H1 (cell line): ENCODE measurements at regions not wholly inside any gene's neighbourhood (a gene's known extent, or its start where the extent isn't known, plus 50 kb on each side); places are given as distances from the start of the nearest gene placed in this dataset.

Experiments
- EP300 ChIP-seq, 2 experiments: IDR thresholded peaks; 1 replicate in 1 of 2; 2 replicates in 1 of 2; pipeline ENCODE4 v1.6.1; 2011 to 2012; ENCODE audit warnings: low read depth in 2 of 2, low read length in 2 of 2, mild to moderate bottlenecking in 2 of 2, borderline replicate concordance in 1 of 2, inconsistent platforms in 1 of 2, moderate library complexity in 1 of 2
- JUN ChIP-seq: IDR thresholded peaks from 2 replicates; pipeline ENCODE4 v1.6.1; 2011; ENCODE audit warnings: low read depth, mild to moderate bottlenecking, improper control_type of control experiment, low read length
- YY1 ChIP-seq: IDR thresholded peaks from 2 replicates; pipeline ENCODE4 v1.6.1; 2011; ENCODE audit warnings: low read depth, mild to moderate bottlenecking, low read length
- TF ChIP-seq, protein P1 (sequence below): fragments of 300-600 bp; sonication (generic); IDR thresholded peaks from 2 replicates; pipeline ENCODE4 v1.7.1; 2012; ENCODE audit warnings: low read length, moderate library complexity, mild to moderate bottlenecking, inconsistent platforms; ENCODE audit not compliant: insufficient replicate concordance
- TF ChIP-seq, protein P2 (sequence below): IDR thresholded peaks from 2 replicates; pipeline ENCODE4 v1.6.1; 2011; ENCODE audit warnings: low read length, improper control_type of control experiment

DNA sequence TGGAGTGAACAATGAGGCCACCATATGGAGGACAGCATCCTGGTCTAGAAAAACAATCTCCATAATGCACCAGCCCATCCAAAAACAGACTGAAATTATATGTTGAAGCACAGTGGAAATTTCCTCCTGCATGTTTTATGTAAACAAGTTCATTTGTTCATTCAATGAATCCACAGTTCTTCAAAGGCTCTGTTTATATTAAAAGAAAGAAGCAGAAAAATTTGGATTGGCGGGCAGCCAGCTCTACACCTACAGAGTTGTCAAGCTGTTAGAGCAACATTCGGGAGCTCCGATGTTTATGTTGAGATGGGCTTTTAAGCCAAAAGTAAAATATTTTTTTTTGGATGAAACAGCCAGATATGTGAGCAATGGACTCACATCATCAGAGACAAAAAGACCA lies 395.3 kb upstream of the SULF2 start (continued):
- TF ChIP-seq, protein P1, sequence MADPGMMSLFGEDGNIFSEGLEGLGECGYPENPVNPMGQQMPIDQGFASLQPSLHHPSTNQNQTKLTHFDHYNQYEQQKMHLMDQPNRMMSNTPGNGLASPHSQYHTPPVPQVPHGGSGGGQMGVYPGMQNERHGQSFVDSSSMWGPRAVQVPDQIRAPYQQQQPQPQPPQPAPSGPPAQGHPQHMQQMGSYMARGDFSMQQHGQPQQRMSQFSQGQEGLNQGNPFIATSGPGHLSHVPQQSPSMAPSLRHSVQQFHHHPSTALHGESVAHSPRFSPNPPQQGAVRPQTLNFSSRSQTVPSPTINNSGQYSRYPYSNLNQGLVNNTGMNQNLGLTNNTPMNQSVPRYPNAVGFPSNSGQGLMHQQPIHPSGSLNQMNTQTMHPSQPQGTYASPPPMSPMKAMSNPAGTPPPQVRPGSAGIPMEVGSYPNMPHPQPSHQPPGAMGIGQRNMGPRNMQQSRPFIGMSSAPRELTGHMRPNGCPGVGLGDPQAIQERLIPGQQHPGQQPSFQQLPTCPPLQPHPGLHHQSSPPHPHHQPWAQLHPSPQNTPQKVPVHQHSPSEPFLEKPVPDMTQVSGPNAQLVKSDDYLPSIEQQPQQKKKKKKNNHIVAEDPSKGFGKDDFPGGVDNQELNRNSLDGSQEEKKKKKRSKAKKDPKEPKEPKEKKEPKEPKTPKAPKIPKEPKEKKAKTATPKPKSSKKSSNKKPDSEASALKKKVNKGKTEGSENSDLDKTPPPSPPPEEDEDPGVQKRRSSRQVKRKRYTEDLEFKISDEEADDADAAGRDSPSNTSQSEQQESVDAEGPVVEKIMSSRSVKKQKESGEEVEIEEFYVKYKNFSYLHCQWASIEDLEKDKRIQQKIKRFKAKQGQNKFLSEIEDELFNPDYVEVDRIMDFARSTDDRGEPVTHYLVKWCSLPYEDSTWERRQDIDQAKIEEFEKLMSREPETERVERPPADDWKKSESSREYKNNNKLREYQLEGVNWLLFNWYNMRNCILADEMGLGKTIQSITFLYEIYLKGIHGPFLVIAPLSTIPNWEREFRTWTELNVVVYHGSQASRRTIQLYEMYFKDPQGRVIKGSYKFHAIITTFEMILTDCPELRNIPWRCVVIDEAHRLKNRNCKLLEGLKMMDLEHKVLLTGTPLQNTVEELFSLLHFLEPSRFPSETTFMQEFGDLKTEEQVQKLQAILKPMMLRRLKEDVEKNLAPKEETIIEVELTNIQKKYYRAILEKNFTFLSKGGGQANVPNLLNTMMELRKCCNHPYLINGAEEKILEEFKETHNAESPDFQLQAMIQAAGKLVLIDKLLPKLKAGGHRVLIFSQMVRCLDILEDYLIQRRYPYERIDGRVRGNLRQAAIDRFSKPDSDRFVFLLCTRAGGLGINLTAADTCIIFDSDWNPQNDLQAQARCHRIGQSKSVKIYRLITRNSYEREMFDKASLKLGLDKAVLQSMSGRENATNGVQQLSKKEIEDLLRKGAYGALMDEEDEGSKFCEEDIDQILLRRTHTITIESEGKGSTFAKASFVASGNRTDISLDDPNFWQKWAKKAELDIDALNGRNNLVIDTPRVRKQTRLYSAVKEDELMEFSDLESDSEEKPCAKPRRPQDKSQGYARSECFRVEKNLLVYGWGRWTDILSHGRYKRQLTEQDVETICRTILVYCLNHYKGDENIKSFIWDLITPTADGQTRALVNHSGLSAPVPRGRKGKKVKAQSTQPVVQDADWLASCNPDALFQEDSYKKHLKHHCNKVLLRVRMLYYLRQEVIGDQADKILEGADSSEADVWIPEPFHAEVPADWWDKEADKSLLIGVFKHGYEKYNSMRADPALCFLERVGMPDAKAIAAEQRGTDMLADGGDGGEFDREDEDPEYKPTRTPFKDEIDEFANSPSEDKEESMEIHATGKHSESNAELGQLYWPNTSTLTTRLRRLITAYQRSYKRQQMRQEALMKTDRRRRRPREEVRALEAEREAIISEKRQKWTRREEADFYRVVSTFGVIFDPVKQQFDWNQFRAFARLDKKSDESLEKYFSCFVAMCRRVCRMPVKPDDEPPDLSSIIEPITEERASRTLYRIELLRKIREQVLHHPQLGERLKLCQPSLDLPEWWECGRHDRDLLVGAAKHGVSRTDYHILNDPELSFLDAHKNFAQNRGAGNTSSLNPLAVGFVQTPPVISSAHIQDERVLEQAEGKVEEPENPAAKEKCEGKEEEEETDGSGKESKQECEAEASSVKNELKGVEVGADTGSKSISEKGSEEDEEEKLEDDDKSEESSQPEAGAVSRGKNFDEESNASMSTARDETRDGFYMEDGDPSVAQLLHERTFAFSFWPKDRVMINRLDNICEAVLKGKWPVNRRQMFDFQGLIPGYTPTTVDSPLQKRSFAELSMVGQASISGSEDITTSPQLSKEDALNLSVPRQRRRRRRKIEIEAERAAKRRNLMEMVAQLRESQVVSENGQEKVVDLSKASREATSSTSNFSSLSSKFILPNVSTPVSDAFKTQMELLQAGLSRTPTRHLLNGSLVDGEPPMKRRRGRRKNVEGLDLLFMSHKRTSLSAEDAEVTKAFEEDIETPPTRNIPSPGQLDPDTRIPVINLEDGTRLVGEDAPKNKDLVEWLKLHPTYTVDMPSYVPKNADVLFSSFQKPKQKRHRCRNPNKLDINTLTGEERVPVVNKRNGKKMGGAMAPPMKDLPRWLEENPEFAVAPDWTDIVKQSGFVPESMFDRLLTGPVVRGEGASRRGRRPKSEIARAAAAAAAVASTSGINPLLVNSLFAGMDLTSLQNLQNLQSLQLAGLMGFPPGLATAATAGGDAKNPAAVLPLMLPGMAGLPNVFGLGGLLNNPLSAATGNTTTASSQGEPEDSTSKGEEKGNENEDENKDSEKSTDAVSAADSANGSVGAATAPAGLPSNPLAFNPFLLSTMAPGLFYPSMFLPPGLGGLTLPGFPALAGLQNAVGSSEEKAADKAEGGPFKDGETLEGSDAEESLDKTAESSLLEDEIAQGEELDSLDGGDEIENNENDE = no peak
- TF ChIP-seq, protein P2, sequence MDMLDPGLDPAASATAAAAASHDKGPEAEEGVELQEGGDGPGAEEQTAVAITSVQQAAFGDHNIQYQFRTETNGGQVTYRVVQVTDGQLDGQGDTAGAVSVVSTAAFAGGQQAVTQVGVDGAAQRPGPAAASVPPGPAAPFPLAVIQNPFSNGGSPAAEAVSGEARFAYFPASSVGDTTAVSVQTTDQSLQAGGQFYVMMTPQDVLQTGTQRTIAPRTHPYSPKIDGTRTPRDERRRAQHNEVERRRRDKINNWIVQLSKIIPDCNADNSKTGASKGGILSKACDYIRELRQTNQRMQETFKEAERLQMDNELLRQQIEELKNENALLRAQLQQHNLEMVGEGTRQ = no peak
- TF ChIP-seq EP300 (IDR thresholded peaks at IDR 0.05; ENCODE audit: borderline replicate concordance in 1 of 2, low read depth in 2 of 2, low read length in 2 of 2) (no peak), JUN (no peak), YY1 (no peak)
